GM21526 (cell line): ENCODE measurements at regions not wholly inside any gene's neighbourhood (a gene's known extent, or its start where the extent isn't known, plus 50 kb on each side); places are given as distances from the start of the nearest gene placed in this dataset.

Source experiments
- ATAC-seq: cut with Tn5 transposase; IDR thresholded peaks from one replicate; pipeline ENCODE4 v1.9.1; 2021; ENCODE audit warnings: moderate library complexity; ENCODE audit not compliant: unreplicated experiment, low FRiP score

DNA sequence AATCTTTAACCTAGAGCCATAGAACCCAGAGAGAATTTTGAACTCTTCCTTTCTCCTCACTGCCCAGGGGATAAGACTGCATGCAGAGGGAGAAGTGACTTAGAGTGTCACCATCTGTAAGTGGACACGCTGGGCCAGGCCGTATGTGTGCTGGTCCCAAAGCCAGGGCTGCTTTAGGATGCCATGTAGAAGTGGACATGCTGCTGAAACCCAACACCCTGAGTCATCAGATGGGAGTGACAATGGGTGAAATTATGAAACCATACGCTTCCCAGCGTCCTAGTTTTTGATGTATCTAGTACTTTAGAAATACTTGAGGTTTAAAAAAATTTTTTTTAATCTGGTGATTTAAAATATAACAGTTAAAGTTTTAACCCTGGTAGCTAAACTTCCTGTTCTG lies 191.1 kb downstream of the FNDC1 start:
- ATAC-seq, result no peak

DNA sequence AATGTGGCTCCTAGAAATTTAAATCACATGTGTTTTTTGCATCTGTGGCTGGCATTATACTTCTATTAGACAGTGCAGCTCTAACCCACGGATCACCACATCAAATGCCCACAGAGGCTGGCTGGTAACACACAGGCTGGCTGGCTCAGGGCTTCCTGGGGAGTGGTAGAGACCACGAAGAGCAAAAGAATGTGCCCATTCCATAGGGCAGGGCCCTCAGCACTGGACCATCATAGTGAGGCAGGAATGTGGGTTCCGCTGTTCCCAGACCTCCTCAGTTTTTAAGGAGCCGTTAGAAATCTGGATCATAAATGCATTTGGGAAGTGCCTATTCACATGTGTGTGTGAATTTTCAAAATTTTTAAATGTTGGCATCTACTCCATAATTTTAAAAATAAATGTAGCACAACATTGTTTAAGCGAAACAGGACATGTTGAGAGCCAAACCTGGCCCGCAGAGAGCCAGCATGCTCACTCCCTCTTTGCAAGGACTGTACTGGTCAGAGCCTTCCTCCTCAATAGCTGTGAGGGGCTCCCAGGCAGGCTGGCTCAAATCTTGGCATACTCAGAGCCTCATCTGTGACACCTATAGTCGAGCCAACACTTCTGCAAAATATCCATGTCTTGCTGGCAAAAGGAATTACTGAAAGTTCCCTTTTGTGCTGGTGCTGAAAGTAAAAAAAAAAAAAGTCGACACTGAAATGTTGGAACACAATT lies 190.5 kb downstream of the FNDC1 start:
- no peak for ATAC-seq

DNA sequence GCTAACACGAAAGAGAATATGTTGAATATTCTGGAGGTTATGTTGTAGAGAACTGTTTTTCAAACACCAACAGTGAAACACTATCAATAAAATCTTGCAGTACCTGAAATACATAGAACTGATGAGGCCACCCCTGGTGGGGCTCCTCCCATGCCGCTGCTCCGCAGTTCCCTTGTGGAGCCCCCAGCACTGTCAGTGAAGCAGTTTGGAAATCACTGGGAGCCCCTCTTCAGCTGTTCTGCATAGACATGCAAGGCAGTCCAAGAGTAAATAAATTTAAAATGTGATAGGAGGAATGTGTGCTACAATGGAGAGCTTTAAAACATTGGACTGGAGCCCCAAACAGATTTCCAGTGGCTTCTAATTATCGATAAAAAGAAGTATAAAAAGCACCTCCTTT lies 189.4 kb downstream of the FNDC1 start:
- ATAC-seq, result no peak

DNA sequence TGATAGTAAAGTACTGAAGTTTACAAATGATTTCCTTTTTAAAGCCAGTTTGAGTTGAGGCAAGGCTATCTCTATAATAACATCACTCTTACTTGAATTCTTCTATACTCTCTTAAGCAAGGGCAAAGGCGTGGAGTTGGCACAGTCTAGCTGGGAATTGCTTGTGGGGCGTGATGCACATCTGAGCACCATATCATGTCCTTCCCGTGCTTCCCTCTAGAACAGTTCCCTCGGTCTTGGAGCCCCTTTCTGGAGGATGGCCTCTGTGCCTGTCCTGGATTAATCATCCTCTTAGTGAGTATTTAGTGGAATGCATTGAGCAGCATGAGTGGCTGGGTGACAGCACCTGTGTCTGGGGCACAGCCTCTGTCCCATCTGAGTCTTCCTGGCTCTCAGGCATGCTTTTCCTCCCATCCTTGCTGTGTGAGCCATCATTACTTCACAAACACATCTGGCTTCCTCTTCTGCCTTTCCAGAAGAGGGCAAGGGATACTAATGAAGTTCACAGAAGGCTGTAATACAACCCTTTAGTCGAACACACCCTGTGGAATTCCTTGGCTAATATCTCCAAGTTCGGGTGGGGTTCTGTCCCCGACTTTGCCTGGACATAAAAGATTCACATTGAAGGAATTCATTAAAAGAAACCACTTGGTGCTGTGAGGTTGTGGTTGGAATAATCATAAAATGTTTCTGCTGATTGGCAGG lies 188.2 kb downstream of the FNDC1 start:
- ATAC-seq, result no peak

DNA sequence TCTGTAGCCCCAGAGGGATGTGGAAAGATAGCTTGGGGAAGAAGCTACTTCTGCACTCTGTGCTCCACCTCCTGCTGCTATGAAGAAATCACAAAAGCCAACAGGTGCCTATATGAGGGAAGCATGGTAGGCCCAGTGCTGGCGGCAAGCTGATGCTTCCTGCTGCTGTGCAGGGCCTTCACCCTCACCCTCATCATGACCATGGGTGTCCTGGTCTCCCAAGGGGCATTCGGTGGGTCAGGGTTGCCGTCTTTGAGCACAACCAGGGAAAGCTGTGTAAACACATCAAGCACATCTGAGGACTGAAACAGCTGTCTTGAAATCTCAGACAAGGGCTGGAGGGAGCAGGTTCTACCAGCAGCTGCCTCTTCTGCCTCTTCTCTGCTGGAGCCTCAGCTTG lies 184.0 kb downstream of the FNDC1 start:
- ATAC-seq, result no peak

DNA sequence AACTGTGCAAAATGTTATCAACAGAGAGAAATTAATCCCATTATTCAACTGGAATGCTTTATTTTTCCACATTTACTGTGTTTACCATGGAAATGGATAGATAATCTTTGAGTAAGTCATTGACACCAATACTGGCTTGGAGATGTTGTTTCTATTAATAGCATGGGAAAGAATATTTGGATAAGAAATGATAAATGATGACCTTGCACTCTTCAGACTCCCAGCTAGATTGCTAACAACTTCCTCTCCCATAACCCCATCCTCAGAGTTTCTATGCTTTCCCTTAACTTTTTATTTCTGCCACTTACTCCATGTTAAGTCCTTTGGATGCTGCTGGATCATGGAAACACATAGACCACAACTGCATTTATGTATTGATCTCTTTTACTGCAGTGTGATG lies 182.5 kb downstream of the FNDC1 start:
- ATAC-seq, result no peak

GRCh38 chr6:159349915-159350314 lies 180.7 kb downstream of the FNDC1 start:
- ATAC-seq, result no peak

- no peak for ATAC-seq
Observed at GRCh38 chr6:159343709-159344108, 174.5 kb downstream of the FNDC1 start.

GRCh38 chr6:159342146-159342545 lies 172.9 kb downstream of the FNDC1 start:
- no peak for ATAC-seq

DNA sequence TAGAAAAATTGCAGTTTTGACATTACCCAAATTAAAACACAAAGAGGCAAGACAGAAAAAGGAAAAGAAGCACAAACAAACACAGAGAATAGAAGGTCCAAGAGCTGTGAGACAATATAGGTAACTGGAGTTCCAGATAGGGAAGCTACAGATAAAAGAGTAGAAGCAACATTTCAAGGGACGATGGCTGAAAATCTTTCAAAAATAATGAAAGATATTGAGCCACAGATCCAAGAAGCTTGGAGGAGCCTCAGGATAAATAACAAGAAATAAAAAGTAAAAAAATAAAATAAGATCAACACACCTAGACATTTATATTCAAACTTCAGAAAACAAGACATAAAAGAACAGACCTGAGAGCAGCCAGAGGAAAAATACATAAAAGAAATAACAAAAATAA lies 164.9 kb downstream of the FNDC1 start:
- ATAC-seq, result no peak

GRCh38 chr6:159331451-159331850 lies 162.3 kb downstream of the FNDC1 start:
- no peak for ATAC-seq

DNA sequence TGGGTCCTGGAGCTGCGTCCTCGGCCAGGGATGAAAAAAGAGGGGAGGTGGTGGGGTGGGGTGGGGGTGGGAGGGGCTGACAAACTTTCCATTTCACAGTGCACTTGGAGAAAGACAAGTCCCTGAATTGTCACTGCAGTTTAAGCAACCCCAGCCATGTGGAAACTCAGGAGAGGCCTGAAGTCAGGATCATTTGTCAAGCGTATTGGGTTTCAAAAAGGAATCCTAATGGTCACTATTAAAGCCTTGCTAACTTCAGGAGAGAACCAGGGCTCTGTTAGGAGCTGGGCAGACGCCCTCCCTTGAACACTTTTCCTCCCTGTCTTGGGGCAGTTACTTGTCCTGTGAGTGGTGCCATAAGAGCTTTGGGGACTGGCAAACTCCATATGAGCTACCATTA lies 159.9 kb downstream of the FNDC1 start:
- no peak for ATAC-seq

- no peak for ATAC-seq
Observed at GRCh38 chr6:159328052-159328451, 158.9 kb downstream of the FNDC1 start.

GRCh38 chr6:159325476-159325875 lies 156.3 kb downstream of the FNDC1 start:
- no peak for ATAC-seq

- no peak for ATAC-seq
Observed at GRCh38 chr6:159324596-159324995, 155.4 kb downstream of the FNDC1 start.
